ENCODE measurements at regions not wholly inside any gene's neighbourhood (a gene's known extent, or its start where the extent isn't known, plus 50 kb on each side); places are given as distances from the start of the nearest gene placed in this dataset.

DNA sequence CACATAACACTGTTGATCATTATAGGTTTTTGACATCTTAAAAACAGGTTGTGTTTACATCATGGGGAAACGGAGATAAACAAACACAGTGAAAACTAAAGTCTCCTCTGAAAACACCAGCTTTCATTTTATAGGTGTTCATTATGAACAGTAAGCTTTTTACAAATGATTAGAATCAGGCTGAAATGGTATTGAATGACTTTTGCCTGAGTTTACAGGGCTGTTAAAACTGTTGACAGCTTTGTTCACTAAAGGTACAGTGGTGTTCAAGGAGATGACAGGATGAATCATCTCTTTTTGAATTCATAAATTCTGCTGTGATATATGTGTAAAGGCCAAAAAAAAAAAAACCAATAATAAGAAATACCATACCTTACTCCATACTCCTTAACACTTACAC, 184.6 kb upstream of the CNTN5 start:
- no peak overlapping the region for H3K4me3 ChIP-seq (ENCODE audit: control insufficient read depth in 2 of 3, extremely low read depth in 1 of 3, insufficient read depth in 2 of 3, low read depth in 1 of 3, low read length in 3 of 3)
- dilution Hi-C loops (cut with MboI; ENCODE audit: extremely low pct_ligation_motif_present, low sequenced_read_pairs): no loop called here
- H3K9ac ChIP-seq (ENCODE audit: control insufficient read depth, extremely low read depth, insufficient read depth, low read length): no peak overlapping the region
- no peak for TF ChIP-seq EZH2 (IDR thresholded peaks at IDR 0.05; ENCODE audit: low read length)
- TF ChIP-seq, protein P1, sequence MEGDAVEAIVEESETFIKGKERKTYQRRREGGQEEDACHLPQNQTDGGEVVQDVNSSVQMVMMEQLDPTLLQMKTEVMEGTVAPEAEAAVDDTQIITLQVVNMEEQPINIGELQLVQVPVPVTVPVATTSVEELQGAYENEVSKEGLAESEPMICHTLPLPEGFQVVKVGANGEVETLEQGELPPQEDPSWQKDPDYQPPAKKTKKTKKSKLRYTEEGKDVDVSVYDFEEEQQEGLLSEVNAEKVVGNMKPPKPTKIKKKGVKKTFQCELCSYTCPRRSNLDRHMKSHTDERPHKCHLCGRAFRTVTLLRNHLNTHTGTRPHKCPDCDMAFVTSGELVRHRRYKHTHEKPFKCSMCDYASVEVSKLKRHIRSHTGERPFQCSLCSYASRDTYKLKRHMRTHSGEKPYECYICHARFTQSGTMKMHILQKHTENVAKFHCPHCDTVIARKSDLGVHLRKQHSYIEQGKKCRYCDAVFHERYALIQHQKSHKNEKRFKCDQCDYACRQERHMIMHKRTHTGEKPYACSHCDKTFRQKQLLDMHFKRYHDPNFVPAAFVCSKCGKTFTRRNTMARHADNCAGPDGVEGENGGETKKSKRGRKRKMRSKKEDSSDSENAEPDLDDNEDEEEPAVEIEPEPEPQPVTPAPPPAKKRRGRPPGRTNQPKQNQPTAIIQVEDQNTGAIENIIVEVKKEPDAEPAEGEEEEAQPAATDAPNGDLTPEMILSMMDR (optimal IDR thresholded peaks at IDR 0.05 in 1 of 3, IDR thresholded peaks at IDR 0.05 in 1 of 3, conservative IDR thresholded peaks at IDR 0.05 in 1 of 3; ENCODE audit: extremely low read depth in 1 of 3, insufficient read depth in 2 of 3, low read length in 3 of 3): no peak
- no peaks in the 10 kb centered on the region for H3K4me1 ChIP-seq (ENCODE audit: control insufficient read depth, extremely low read depth, insufficient read depth, low read length)
- no peak for FAIRE-seq
- no peaks in the 10 kb centered on the region for H4K20me1 ChIP-seq (ENCODE audit: control insufficient read depth, extremely low read depth, insufficient read depth, low read length)
- no peaks in the 10 kb centered on the region for H3K79me2 ChIP-seq (ENCODE audit: control insufficient read depth, insufficient read depth, low read length)
- H3K4me2 ChIP-seq (ENCODE audit: control insufficient read depth, extremely low read depth, insufficient read depth, low read depth, low read length): no peak overlapping the region
- H2AFZ ChIP-seq (ENCODE audit: control insufficient read depth, low read length): no peak overlapping the region
- no peaks in the 10 kb centered on the region for H3K36me3 ChIP-seq (ENCODE audit: control insufficient read depth in 2 of 2, extremely low read depth in 1 of 2, insufficient read depth in 2 of 2, low read length in 2 of 2)
- no peak for DNase-seq (ENCODE audit: low read depth, low spot score)
- H3K27ac ChIP-seq (ENCODE audit: control insufficient read depth, insufficient read depth, low read length): no peak overlapping the region
- no peaks in the 10 kb centered on the region for H3K27me3 ChIP-seq (ENCODE audit: control insufficient read depth, extremely low read depth, insufficient read depth, low read length)
- no peaks in the 10 kb centered on the region for H3K9me1 ChIP-seq (ENCODE audit: control insufficient read depth, extremely low read depth, insufficient read depth, low read length)
- H3K9me3 ChIP-seq (ENCODE audit: control insufficient read depth, low read depth, low read length): no peaks in the 10 kb centered on the region

DNA sequence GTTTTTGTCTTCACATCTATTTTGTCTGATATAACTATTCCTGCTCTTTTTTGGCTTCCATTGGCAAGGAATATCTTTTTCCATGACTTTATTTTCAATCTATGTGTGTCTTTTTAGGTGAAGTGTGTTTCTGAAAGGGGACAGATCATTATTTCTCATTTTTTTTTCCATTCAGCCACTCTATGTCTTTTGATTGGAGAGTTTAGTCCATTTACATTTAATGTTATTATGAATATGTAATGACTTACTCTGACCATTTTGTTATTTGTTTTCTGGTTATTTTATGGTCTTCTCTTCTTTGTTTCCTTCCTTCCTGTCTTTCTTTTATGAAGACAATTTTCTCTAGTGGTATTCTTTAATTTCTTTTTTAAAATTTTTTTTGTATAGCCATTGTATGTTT, 178.6 kb upstream of the CNTN5 start:
- H3K4me3 ChIP-seq (ENCODE audit: control insufficient read depth in 2 of 3, extremely low read depth in 1 of 3, insufficient read depth in 2 of 3, low read depth in 1 of 3, low read length in 3 of 3): no peak overlapping the region
- H3K36me3 ChIP-seq (ENCODE audit: control insufficient read depth in 2 of 2, extremely low read depth in 1 of 2, insufficient read depth in 2 of 2, low read length in 2 of 2): no peaks in the 10 kb centered on the region
- no peak for TF ChIP-seq EZH2 (IDR thresholded peaks at IDR 0.05; ENCODE audit: low read length)
- TF ChIP-seq, protein P1 (optimal IDR thresholded peaks at IDR 0.05 in 1 of 3, IDR thresholded peaks at IDR 0.05 in 1 of 3, conservative IDR thresholded peaks at IDR 0.05 in 1 of 3; ENCODE audit: extremely low read depth in 1 of 3, insufficient read depth in 2 of 3, low read length in 3 of 3): no peak
- H3K79me2 ChIP-seq (ENCODE audit: control insufficient read depth, insufficient read depth, low read length): no peaks in the 10 kb centered on the region
- no peaks in the 10 kb centered on the region for H3K9me3 ChIP-seq (ENCODE audit: control insufficient read depth, low read depth, low read length)
- H3K27me3 ChIP-seq (ENCODE audit: control insufficient read depth, extremely low read depth, insufficient read depth, low read length): no peaks in the 10 kb centered on the region
- H3K9me1 ChIP-seq (ENCODE audit: control insufficient read depth, extremely low read depth, insufficient read depth, low read length): no peaks in the 10 kb centered on the region
- dilution Hi-C loops (cut with MboI; ENCODE audit: extremely low pct_ligation_motif_present, low sequenced_read_pairs): no loop called here
- no peak overlapping the region for H3K4me2 ChIP-seq (ENCODE audit: control insufficient read depth, extremely low read depth, insufficient read depth, low read depth, low read length)
- H3K9ac ChIP-seq (ENCODE audit: control insufficient read depth, extremely low read depth, insufficient read depth, low read length): no peak overlapping the region
- no peak overlapping the region for H3K27ac ChIP-seq (ENCODE audit: control insufficient read depth, insufficient read depth, low read length)
- DNase-seq (ENCODE audit: low read depth, low spot score) (no peak), FAIRE-seq (no peak)
- H2AFZ ChIP-seq (ENCODE audit: control insufficient read depth, low read length): no peak overlapping the region
- no peaks in the 10 kb centered on the region for H4K20me1 ChIP-seq (ENCODE audit: control insufficient read depth, extremely low read depth, insufficient read depth, low read length)
- no peaks in the 10 kb centered on the region for H3K4me1 ChIP-seq (ENCODE audit: control insufficient read depth, extremely low read depth, insufficient read depth, low read length)
